ENCODE measurements at regions not wholly inside any gene's neighbourhood (a gene's known extent, or its start where the extent isn't known, plus 50 kb on each side); places are given as distances from the start of the nearest gene placed in this dataset.

- TF ChIP-seq CTCF (optimal IDR thresholded peaks at IDR 0.05 in 1 of 3, IDR thresholded peaks at IDR 0.05 in 1 of 3, conservative IDR thresholded peaks at IDR 0.05 in 1 of 3; ENCODE audit: extremely low read depth in 1 of 3, insufficient read depth in 2 of 3, low read length in 3 of 3) (no peak), EZH2 (IDR thresholded peaks at IDR 0.05; ENCODE audit: low read length) (no peak)
These were observed 84.6 kb upstream of the SPAG17 start for GRCh38 chr1:118269598-118269997.
